ENCODE measurements at regions not wholly inside any gene's neighbourhood (a gene's known extent, or its start where the extent isn't known, plus 50 kb on each side); places are given as distances from the start of the nearest gene placed in this dataset.

DNA sequence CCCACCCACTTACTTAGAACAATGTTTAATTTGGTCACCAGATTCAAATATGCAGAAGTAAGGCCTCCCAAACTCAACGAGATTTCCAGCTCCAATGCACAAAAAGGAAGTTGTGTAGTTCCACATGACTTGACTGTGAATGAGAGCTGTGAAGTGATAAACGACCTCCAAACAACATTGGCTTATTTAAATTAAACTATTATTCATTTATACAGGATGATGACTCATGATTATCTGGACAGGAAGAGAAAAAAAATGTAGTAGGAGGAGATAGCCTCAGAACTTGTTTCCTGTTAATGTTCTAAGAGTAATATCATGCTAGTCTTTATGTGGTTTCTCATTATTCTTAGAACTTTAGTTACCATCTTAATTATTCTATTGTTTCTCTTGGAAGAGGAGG is 237.3 kb downstream of the C1D start:
- TF ChIP-seq, protein P1, sequence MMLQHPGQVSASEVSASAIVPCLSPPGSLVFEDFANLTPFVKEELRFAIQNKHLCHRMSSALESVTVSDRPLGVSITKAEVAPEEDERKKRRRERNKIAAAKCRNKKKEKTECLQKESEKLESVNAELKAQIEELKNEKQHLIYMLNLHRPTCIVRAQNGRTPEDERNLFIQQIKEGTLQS (IDR thresholded peaks at IDR 0.05) = no peak
- TF ChIP-seq RAD21 (IDR thresholded peaks at IDR 0.05) = no peak
- TF ChIP-seq, protein P2, sequence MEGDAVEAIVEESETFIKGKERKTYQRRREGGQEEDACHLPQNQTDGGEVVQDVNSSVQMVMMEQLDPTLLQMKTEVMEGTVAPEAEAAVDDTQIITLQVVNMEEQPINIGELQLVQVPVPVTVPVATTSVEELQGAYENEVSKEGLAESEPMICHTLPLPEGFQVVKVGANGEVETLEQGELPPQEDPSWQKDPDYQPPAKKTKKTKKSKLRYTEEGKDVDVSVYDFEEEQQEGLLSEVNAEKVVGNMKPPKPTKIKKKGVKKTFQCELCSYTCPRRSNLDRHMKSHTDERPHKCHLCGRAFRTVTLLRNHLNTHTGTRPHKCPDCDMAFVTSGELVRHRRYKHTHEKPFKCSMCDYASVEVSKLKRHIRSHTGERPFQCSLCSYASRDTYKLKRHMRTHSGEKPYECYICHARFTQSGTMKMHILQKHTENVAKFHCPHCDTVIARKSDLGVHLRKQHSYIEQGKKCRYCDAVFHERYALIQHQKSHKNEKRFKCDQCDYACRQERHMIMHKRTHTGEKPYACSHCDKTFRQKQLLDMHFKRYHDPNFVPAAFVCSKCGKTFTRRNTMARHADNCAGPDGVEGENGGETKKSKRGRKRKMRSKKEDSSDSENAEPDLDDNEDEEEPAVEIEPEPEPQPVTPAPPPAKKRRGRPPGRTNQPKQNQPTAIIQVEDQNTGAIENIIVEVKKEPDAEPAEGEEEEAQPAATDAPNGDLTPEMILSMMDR (IDR thresholded peaks at IDR 0.05; ENCODE audit: low read depth, low read length, missing input control) = no peak
